Karpas-422 (cell line): ENCODE measurements at regions not wholly inside any gene's neighbourhood (a gene's known extent, or its start where the extent isn't known, plus 50 kb on each side); places are given as distances from the start of the nearest gene placed in this dataset.

Experiments
- DNase-seq: peaks from one replicate; pipeline ENCODE4 v3.0.0-alpha.2; 2015
- H2AFZ ChIP-seq: fragments of 200-600 bp; sonication (generic); 2 replicates; pipeline ENCODE4 v1.6.1; 2014; ENCODE audit warnings: antibody characterized with exemption, low read length, mixed read lengths
- H3K27ac ChIP-seq: fragments of 200-600 bp; sonication (generic); 2 replicates; pipeline ENCODE4 v1.5.1; 2014; ENCODE audit warnings: mild to moderate bottlenecking, low read length, moderate library complexity
- H3K27me3 ChIP-seq: fragments of 200-600 bp; sonication (generic); 2 replicates; pipeline ENCODE4 v1.6.1; 2014; ENCODE audit warnings: low read length, mixed read lengths
- H3K36me3 ChIP-seq: fragments of 200-600 bp; sonication (generic); 2 replicates; pipeline ENCODE4 v1.6.1; 2014; ENCODE audit warnings: low read length, mixed read lengths; ENCODE audit not compliant: insufficient read depth
- H3K4me1 ChIP-seq: fragments of 200-600 bp; sonication (generic); 2 replicates; pipeline ENCODE4 v1.6.1; 2014; ENCODE audit warnings: mild to moderate bottlenecking, low read length, mixed read lengths
- H3K4me2 ChIP-seq: fragments of 200-600 bp; sonication (generic); 2 replicates; pipeline ENCODE4 v1.6.1; 2014; ENCODE audit warnings: low read length, low read depth, mild to moderate bottlenecking; ENCODE audit not compliant: poor library complexity, severe bottlenecking
- H3K4me3 ChIP-seq: fragments of 200-600 bp; sonication (generic); 2 replicates; pipeline ENCODE4 v1.5.1; 2014; ENCODE audit warnings: mild to moderate bottlenecking, antibody characterized with exemption, low read length, mixed read lengths
- H3K79me2 ChIP-seq: fragments of 200-600 bp; sonication (generic); 2 replicates; pipeline ENCODE4 v1.6.1; 2014; ENCODE audit warnings: mild to moderate bottlenecking, low read length, mixed read lengths
- H3K9ac ChIP-seq: fragments of 200-600 bp; sonication (generic); 2 replicates; pipeline ENCODE4 v1.6.0; 2014; ENCODE audit warnings: low read length
- H3K9me2 ChIP-seq: fragments of 200-600 bp; sonication (generic), shearing (Covaris generic); replicated peaks from 2 replicates; pipeline ENCODE4 v1.6.0; 2014; ENCODE audit warnings: mild to moderate bottlenecking, low read length, moderate library complexity; ENCODE audit not compliant: insufficient read depth
- H3K9me3 ChIP-seq: fragments of 300-700, 200-600 bp; sonication (generic); 2 replicates; pipeline ENCODE4 v1.6.1; 2014; ENCODE audit warnings: low read length, mixed read lengths
- H4K20me1 ChIP-seq: fragments of 200-600 bp; sonication (generic); 2 replicates; pipeline ENCODE4 v1.6.1; 2014; ENCODE audit warnings: mild to moderate bottlenecking, antibody characterized with exemption, low read length, low read depth; ENCODE audit not compliant: insufficient read depth

GRCh38 chr6:27767851-27768250, 144.3 kb downstream of the OR2B2 start:
- DNase-seq = no peak
- no peaks in the 10 kb centered on the region for H3K9me3 ChIP-seq
- H3K4me2 ChIP-seq = no peak overlapping the region
- H2AFZ ChIP-seq = no peak overlapping the region
- no peak overlapping the region for H3K9ac ChIP-seq
- no peaks in the 10 kb centered on the region for H3K36me3 ChIP-seq
- H3K27me3 ChIP-seq = no peaks in the 10 kb centered on the region
- no peak overlapping the region for H3K27ac ChIP-seq
- no peak overlapping the region for H3K4me3 ChIP-seq
- H3K4me1 ChIP-seq = peaks cover 3% of the 10 kb centered on the region
- H3K9me2 ChIP-seq = no peaks in the 10 kb centered on the region
- no peaks in the 10 kb centered on the region for H4K20me1 ChIP-seq
- H3K79me2 ChIP-seq = no peaks in the 10 kb centered on the region

GRCh38 chr6:27766405-27766804, 145.8 kb downstream of the OR2B2 start:
- no peak overlapping the region for H3K9ac ChIP-seq
- no peaks in the 10 kb centered on the region for H3K79me2 ChIP-seq

GRCh38 chr6:27765028-27765590, 147.1 kb downstream of the OR2B2 start:
- H3K9ac ChIP-seq = no peak overlapping the region
- no peak overlapping the region for H3K4me3 ChIP-seq

More at GRCh38 chr6:27766405-27766804, 145.8 kb downstream of the OR2B2 start:
- Histone ChIP-seq H3K27ac (no peak overlapping the region), H3K9me2 (no peaks in the 10 kb centered on the region), H4K20me1 (no peaks in the 10 kb centered on the region), H2AFZ (no peak overlapping the region), H3K27me3 (no peaks in the 10 kb centered on the region), H3K4me3 (no peak overlapping the region), H3K9me3 (no peaks in the 10 kb centered on the region), H3K36me3 (no peaks in the 10 kb centered on the region), H3K4me2 (no peak overlapping the region), H3K4me1 (no peaks in the 10 kb centered on the region)
- no peak for DNase-seq

GRCh38 chr6:27761391-27761790, 150.8 kb downstream of the OR2B2 start:
- no peak overlapping the region for H3K9ac ChIP-seq
- no peaks in the 10 kb centered on the region for H3K9me2 ChIP-seq
- H3K27me3 ChIP-seq = no peaks in the 10 kb centered on the region
- H2AFZ ChIP-seq = no peak overlapping the region
- no peaks in the 10 kb centered on the region for H3K9me3 ChIP-seq
- no peaks in the 10 kb centered on the region for H3K79me2 ChIP-seq
- no peak overlapping the region for H3K4me2 ChIP-seq
- DNase-seq = no peak
- no peaks in the 10 kb centered on the region for H4K20me1 ChIP-seq
- H3K4me3 ChIP-seq = no peak overlapping the region
- no peaks in the 10 kb centered on the region for H3K4me1 ChIP-seq
- no peaks in the 10 kb centered on the region for H3K36me3 ChIP-seq
- no peak overlapping the region for H3K27ac ChIP-seq

More at GRCh38 chr6:27765028-27765590, 147.1 kb downstream of the OR2B2 start:
- Histone ChIP-seq H3K27me3 (no peaks in the 10 kb centered on the region), H3K4me1 (no peaks in the 10 kb centered on the region), H3K9me3 (no peaks in the 10 kb centered on the region), H3K9me2 (no peaks in the 10 kb centered on the region), H2AFZ (no peak overlapping the region), H3K4me2 (no peak overlapping the region), H3K79me2 (no peaks in the 10 kb centered on the region), H3K36me3 (no peaks in the 10 kb centered on the region), H3K27ac (no peak overlapping the region), H4K20me1 (no peaks in the 10 kb centered on the region)
- DNase-seq = no peak

GRCh38 chr6:27760464-27760863, 151.7 kb downstream of the OR2B2 start:
- Histone ChIP-seq H3K79me2 (no peaks in the 10 kb centered on the region), H4K20me1 (no peaks in the 10 kb centered on the region), H3K27ac (no peak overlapping the region), H2AFZ (no peak overlapping the region), H3K9ac (no peak overlapping the region), H3K9me2 (no peaks in the 10 kb centered on the region), H3K27me3 (no peaks in the 10 kb centered on the region), H3K9me3 (no peaks in the 10 kb centered on the region), H3K4me3 (no peak overlapping the region), H3K4me2 (no peak overlapping the region), H3K4me1 (no peaks in the 10 kb centered on the region), H3K36me3 (no peaks in the 10 kb centered on the region)
- DNase-seq = no peak

GRCh38 chr6:27759930-27760329, 152.3 kb downstream of the OR2B2 start:
- H3K9ac ChIP-seq = no peak overlapping the region
- DNase-seq = no peak
- H4K20me1 ChIP-seq = no peaks in the 10 kb centered on the region
- H3K4me1 ChIP-seq = peaks cover 2% of the 10 kb centered on the region
- H3K27ac ChIP-seq = no peak overlapping the region
- no peak overlapping the region for H3K4me3 ChIP-seq
- H3K27me3 ChIP-seq = no peaks in the 10 kb centered on the region
- H3K36me3 ChIP-seq = no peaks in the 10 kb centered on the region
- no peak overlapping the region for H2AFZ ChIP-seq
- no peaks in the 10 kb centered on the region for H3K9me2 ChIP-seq
- H3K79me2 ChIP-seq = no peaks in the 10 kb centered on the region
- H3K4me2 ChIP-seq = no peak overlapping the region
- no peaks in the 10 kb centered on the region for H3K9me3 ChIP-seq

- Histone ChIP-seq H2AFZ (no peak overlapping the region), H3K36me3 (no peaks in the 10 kb centered on the region), H3K9me3 (no peaks in the 10 kb centered on the region), H3K4me3 (no peak overlapping the region), H3K9me2 (no peaks in the 10 kb centered on the region), H3K79me2 (no peaks in the 10 kb centered on the region), H3K4me2 (no peak overlapping the region), H3K4me1 (peaks cover 15% of the 10 kb centered on the region), H3K27ac (no peak overlapping the region), H3K27me3 (no peaks in the 10 kb centered on the region), H3K9ac (no peak overlapping the region), H4K20me1 (no peaks in the 10 kb centered on the region)
- DNase-seq = no peak
Observed at GRCh38 chr6:27758491-27758890, 153.7 kb downstream of the OR2B2 start.

- no peak overlapping the region for H3K27ac ChIP-seq
- no peak for DNase-seq
- no peaks in the 10 kb centered on the region for H3K9me2 ChIP-seq
- no peak overlapping the region for H3K4me2 ChIP-seq
- no peaks in the 10 kb centered on the region for H3K27me3 ChIP-seq
- H3K79me2 ChIP-seq = no peaks in the 10 kb centered on the region
- no peak overlapping the region for H3K9ac ChIP-seq
- no peak overlapping the region for H3K4me3 ChIP-seq
- peaks cover 24% of the 10 kb centered on the region for H3K4me1 ChIP-seq
- no peaks in the 10 kb centered on the region for H3K9me3 ChIP-seq
- no peaks in the 10 kb centered on the region for H4K20me1 ChIP-seq
- H2AFZ ChIP-seq = no peak overlapping the region
- no peaks in the 10 kb centered on the region for H3K36me3 ChIP-seq
Observed at GRCh38 chr6:27757307-27757706, 154.9 kb downstream of the OR2B2 start.

- Histone ChIP-seq H3K9me3 (no peaks in the 10 kb centered on the region), H3K4me3 (no peak overlapping the region), H3K79me2 (no peaks in the 10 kb centered on the region), H3K36me3 (no peaks in the 10 kb centered on the region), H3K9ac (no peak overlapping the region), H2AFZ (no peak overlapping the region), H3K27ac (no peak overlapping the region), H4K20me1 (no peaks in the 10 kb centered on the region), H3K9me2 (no peaks in the 10 kb centered on the region), H3K27me3 (no peaks in the 10 kb centered on the region), H3K4me2 (no peak overlapping the region), H3K4me1 (peaks cover 24% of the 10 kb centered on the region)
- no peak for DNase-seq
Observed at GRCh38 chr6:27755768-27756167, 156.4 kb downstream of the OR2B2 start.
